Lower leg skin (tissue), 4 donors: ENCODE measurements at regions not wholly inside any gene's neighbourhood (a gene's known extent, or its start where the extent isn't known, plus 50 kb on each side); places are given as distances from the start of the nearest gene placed in this dataset.

Experiments
- DNase-seq, 2 donors: peaks; one replicate each; pipeline ENCODE4 v3.0.0-alpha.2; 2019; ENCODE audit warnings: low spot score in 2 of 2
- H3K4me3 ChIP-seq: fragments of 200-600 bp; sonication (generic); 2 replicates; pipeline ENCODE4 v1.5.1; 2017; ENCODE audit warnings: mild to moderate bottlenecking, low read depth; ENCODE audit not compliant: poor library complexity, severe bottlenecking
- POLR2A ChIP-seq, 2 donors: fragments of 450-650 bp; IDR thresholded peaks; one replicate each; pipeline ENCODE4 v1.6.1; 2016 to 2017; ENCODE audit warnings: antibody characterized with exemption in 2 of 2, mild to moderate bottlenecking in 1 of 2, moderate library complexity in 1 of 2
- WGBS, 2 donors: methylation state at CpG; one replicate each; pipeline ENCODE4 v1.1.5; 2018; 5-methylcytosine and 5-hydroxymethylcytosine counted together
- intact Hi-C: fragments of 100-400 bp; cut with DNase I; formaldehyde crosslinking; loops from one replicate; pipeline ENCODE4 v1.15.0; 2023; ENCODE audit warnings: low total_unique reads
- TF ChIP-seq, protein P1 (sequence below), 3 donors: fragments of 450-650 bp; IDR thresholded peaks; one replicate each; pipeline ENCODE4 v1.5.1; 2016; ENCODE audit warnings: antibody characterized with exemption in 3 of 3, mild to moderate bottlenecking in 3 of 3, moderate library complexity in 2 of 3

DNA sequence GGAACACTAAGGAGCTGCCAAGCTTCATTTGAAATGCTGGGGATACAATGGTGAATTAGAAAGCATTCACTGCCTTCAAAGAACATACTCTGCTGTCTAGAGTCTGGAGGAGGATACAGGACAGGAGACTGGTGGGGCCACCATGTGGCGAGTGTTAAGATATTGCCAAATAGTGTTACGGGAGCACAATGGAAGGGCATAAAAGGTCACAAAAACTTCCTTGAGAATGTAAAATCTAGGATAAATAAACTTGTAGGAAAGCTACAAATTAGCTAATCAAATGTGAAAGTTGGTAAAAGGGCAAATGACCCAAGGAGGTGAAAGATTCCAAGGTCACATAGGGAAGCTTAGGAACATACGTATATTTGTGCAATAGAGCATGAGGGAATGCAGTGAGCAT, 271.7 kb downstream of the RFPL4B start:
- no peak for TF ChIP-seq POLR2A (IDR thresholded peaks at IDR 0.05)
- TF ChIP-seq, protein P1, sequence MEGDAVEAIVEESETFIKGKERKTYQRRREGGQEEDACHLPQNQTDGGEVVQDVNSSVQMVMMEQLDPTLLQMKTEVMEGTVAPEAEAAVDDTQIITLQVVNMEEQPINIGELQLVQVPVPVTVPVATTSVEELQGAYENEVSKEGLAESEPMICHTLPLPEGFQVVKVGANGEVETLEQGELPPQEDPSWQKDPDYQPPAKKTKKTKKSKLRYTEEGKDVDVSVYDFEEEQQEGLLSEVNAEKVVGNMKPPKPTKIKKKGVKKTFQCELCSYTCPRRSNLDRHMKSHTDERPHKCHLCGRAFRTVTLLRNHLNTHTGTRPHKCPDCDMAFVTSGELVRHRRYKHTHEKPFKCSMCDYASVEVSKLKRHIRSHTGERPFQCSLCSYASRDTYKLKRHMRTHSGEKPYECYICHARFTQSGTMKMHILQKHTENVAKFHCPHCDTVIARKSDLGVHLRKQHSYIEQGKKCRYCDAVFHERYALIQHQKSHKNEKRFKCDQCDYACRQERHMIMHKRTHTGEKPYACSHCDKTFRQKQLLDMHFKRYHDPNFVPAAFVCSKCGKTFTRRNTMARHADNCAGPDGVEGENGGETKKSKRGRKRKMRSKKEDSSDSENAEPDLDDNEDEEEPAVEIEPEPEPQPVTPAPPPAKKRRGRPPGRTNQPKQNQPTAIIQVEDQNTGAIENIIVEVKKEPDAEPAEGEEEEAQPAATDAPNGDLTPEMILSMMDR (IDR thresholded peaks at IDR 0.05) = no peak
- WGBS, 2 donors = 69 to 77% methylated on average over 3 of the region's 3 CpGs
- intact Hi-C loops = no loop called here
- DNase-seq = no peak
- H3K4me3 ChIP-seq = no peak overlapping the region

DNA sequence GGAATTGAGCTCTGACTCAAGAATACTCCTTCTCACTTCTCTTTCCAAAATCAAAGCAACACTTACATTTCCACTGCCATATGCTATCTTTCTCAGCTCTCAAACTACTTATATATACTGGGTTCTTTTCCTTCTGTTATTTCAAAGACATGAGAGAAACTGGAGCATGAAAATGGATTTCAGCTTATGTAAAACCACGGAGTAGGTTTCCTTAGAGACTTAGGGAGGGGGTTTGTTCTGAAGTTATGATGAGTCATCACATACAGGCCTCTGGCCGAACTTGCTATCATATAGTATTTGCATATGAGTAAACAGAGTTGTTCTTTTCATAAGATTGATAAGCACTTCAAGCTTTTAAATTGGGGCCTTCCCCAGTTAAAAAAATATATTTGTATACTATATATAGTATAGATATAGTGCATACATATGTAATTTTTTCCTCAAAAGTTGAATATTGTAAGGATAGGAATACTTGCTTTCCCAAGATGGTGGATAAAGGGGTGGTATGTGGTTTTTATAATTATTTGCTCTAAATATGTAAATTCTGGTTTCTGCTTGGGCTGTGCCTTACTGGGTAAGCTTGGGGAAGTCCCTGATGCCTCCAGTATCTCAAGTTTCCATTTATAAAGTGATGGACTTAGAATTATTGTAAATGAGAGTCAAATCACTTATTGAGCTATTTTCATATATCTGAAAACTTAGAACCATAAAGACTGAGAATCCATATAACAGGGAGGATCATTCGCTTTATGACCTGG, 273.9 kb downstream of the RFPL4B start:
- H3K4me3 ChIP-seq = no peak overlapping the region
- 53% methylated on average over 3 of the region's 3 CpGs for WGBS, 2 donors
- TF ChIP-seq, protein P1 (IDR thresholded peaks at IDR 0.05) = no peak
- no peak for TF ChIP-seq POLR2A (IDR thresholded peaks at IDR 0.05)
- intact Hi-C loops = no loop called here
- no peak for DNase-seq

DNA sequence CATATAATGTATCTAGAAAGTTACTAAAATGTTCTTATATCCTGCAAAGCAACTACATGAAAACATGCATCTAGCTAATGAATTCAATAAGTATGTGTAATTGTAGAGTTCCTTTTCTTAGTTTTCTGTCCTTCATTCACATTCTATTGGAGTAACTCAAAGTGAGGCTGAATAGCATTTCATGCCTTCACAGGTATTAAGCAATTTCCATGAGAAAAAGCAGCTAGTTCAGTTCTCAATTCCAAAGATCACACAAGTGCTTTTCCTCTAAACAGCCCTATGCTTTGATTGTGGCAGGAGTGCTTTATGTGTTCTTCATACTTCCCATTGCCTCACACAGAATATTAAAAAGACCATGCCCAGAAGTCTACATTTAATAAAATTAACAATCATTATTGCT, 274.9 kb downstream of the RFPL4B start:
- intact Hi-C loops = no loop called here
- DNase-seq = no peak
- H3K4me3 ChIP-seq = no peak overlapping the region
- TF ChIP-seq POLR2A (IDR thresholded peaks at IDR 0.05) = no peak
- TF ChIP-seq, protein P1 (IDR thresholded peaks at IDR 0.05) = no peak

- DNase-seq = no peak
- intact Hi-C loops = no loop called here
- no peak overlapping the region for H3K4me3 ChIP-seq
- WGBS, 2 donors = 93% methylated on average over 6 of the region's 6 CpGs
- TF ChIP-seq POLR2A (IDR thresholded peaks at IDR 0.05) = no peak
- TF ChIP-seq, protein P1 (IDR thresholded peaks at IDR 0.05) = no peak
Measured at GRCh38 chr6:112626468-112627082, 279.4 kb downstream of the RFPL4B start.

GRCh38 chr6:112634376-112634775, 287.2 kb downstream of the RFPL4B start:
- DNase-seq = no peak
- intact Hi-C loops = no loop called here
- no peak overlapping the region for H3K4me3 ChIP-seq
- no peak for TF ChIP-seq POLR2A (IDR thresholded peaks at IDR 0.05)
- TF ChIP-seq, protein P1 (IDR thresholded peaks at IDR 0.05) = no peak
- WGBS, 2 donors = 69 to 81% methylated on average over 1 of the region's 1 CpG
